GM23338 (cell line): ENCODE measurements at regions not wholly inside any gene's neighbourhood (a gene's known extent, or its start where the extent isn't known, plus 50 kb on each side); places are given as distances from the start of the nearest gene placed in this dataset.

Experiments used
- CREB1 ChIP-seq: fragments of 250-450 bp; sonication (Bioruptor Pico); IDR thresholded peaks from 2 replicates; pipeline ENCODE4 v1.5.0; 2020; ENCODE audit warnings: low read depth, mild to moderate bottlenecking, moderate library complexity
- CTCF ChIP-seq, 2 experiments: fragments of 200-600 bp in 1 of 2; sonication (generic) in 1 of 2; conservative IDR thresholded peaks; 2 replicates each; pipeline versions ENCODE4 v1.5.1 to v1.6.1; 2016 to 2017; ENCODE audit warnings: antibody characterized with exemption in 2 of 2, low read depth in 2 of 2, mild to moderate bottlenecking in 2 of 2, moderate library complexity in 1 of 2
- EZH2 ChIP-seq: fragments of 200-600 bp; sonication (generic); IDR thresholded peaks from one replicate; pipeline ENCODE4 v1.8.0; 2017; ENCODE audit warnings: antibody characterized with exemption, mild to moderate bottlenecking, low read depth; ENCODE audit not compliant: unreplicated experiment
- EZH2phosphoT487 ChIP-seq: fragments of 200-600 bp; sonication (generic); IDR thresholded peaks from one replicate; pipeline ENCODE4 v1.8.1; 2018; ENCODE audit warnings: antibody characterized with exemption; ENCODE audit not compliant: unreplicated experiment
- POLR2AphosphoS5 ChIP-seq: IDR thresholded peaks from 2 replicates; pipeline ENCODE4 v1.6.1; 2016; ENCODE audit warnings: antibody characterized with exemption, low read depth
- ZNF114 ChIP-seq: fragments of 250-450 bp; sonication (Bioruptor Pico); IDR thresholded peaks from 2 replicates; pipeline ENCODE4 v1.5.0; 2020; ENCODE audit warnings: mild to moderate bottlenecking, moderate library complexity
- TF ChIP-seq, protein P1 (sequence below): IDR thresholded peaks from one replicate; pipeline ENCODE4 v1.6.1; 2018; ENCODE audit warnings: antibody characterized with exemption; ENCODE audit not compliant: unreplicated experiment

DNA sequence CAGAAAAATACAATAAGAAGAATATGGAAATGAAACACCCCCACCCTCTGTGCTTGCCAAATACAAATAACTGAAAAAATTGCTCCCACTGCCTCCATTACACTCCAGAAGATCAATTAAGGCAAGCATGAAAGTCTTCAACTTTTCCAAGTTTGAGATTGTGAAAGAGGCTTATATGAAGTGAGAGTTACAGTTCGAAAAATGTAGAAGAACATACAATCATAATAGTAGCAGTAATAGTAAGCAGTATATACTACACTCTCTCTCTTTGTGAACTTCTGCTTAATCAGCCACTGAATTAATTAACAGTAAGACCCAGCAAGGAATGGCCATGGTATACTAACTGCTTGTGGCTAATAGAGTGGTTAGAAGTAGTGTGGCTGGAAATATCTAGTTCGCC is 923.2 kb downstream of the RPA4 start:
- no peak for TF ChIP-seq EZH2
- TF ChIP-seq CTCF (conservative IDR thresholded peaks at IDR 0.05; ENCODE audit: low read depth in 2 of 2) = no peak
- TF ChIP-seq CREB1 = no peak
- no peak for TF ChIP-seq ZNF114 (CRISPR knock-in tag)
- TF ChIP-seq POLR2AphosphoS5 = no peak
- TF ChIP-seq EZH2phosphoT487 = no peak
- TF ChIP-seq, protein P1, sequence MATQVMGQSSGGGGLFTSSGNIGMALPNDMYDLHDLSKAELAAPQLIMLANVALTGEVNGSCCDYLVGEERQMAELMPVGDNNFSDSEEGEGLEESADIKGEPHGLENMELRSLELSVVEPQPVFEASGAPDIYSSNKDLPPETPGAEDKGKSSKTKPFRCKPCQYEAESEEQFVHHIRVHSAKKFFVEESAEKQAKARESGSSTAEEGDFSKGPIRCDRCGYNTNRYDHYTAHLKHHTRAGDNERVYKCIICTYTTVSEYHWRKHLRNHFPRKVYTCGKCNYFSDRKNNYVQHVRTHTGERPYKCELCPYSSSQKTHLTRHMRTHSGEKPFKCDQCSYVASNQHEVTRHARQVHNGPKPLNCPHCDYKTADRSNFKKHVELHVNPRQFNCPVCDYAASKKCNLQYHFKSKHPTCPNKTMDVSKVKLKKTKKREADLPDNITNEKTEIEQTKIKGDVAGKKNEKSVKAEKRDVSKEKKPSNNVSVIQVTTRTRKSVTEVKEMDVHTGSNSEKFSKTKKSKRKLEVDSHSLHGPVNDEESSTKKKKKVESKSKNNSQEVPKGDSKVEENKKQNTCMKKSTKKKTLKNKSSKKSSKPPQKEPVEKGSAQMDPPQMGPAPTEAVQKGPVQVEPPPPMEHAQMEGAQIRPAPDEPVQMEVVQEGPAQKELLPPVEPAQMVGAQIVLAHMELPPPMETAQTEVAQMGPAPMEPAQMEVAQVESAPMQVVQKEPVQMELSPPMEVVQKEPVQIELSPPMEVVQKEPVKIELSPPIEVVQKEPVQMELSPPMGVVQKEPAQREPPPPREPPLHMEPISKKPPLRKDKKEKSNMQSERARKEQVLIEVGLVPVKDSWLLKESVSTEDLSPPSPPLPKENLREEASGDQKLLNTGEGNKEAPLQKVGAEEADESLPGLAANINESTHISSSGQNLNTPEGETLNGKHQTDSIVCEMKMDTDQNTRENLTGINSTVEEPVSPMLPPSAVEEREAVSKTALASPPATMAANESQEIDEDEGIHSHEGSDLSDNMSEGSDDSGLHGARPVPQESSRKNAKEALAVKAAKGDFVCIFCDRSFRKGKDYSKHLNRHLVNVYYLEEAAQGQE = no peak
